HEK293T (cell line): ENCODE measurements at regions not wholly inside any gene's neighbourhood (a gene's known extent, or its start where the extent isn't known, plus 50 kb on each side); places are given as distances from the start of the nearest gene placed in this dataset.

Experiments used
- CTCF ChIA-PET: fragments of 350-600 bp; formaldehyde crosslinking; extraction: SDS; loops from one replicate; lab custom pipeline; 2021; ENCODE audit warnings: antibody characterized with exemption, inconsistent platforms; lab: Yijun Ruan, JAX
- POLR2A ChIA-PET: fragments of 350-600 bp; formaldehyde crosslinking; extraction: SDS; loops from one replicate; lab custom pipeline; 2020; ENCODE audit warnings: antibody characterized with exemption, inconsistent platforms; lab: Yijun Ruan, JAX
- DNase-seq: peaks from one replicate; pipeline ENCODE4 v3.0.0; 2012; ENCODE audit warnings: mixed read lengths; ENCODE audit errors: extremely low spot score
- ARNT ChIP-seq: fragments of 450-650 bp; IDR thresholded peaks from 2 replicates; pipeline ENCODE4 v1.6.1; 2017; ENCODE audit warnings: mild to moderate bottlenecking
- BHLHE40 ChIP-seq: fragments of 450-650 bp; IDR thresholded peaks from 2 replicates; pipeline ENCODE4 v1.6.1; 2016; ENCODE audit warnings: mild to moderate bottlenecking, moderate library complexity, borderline replicate concordance
- CTBP1 ChIP-seq: fragments of 450-650 bp; IDR thresholded peaks from 2 replicates; pipeline ENCODE4 v1.6.1; 2016; ENCODE audit warnings: borderline replicate concordance
- ELF4 ChIP-seq: fragments of 450-650 bp; IDR thresholded peaks from 2 replicates; pipeline ENCODE4 v1.6.1; 2017; ENCODE audit warnings: antibody characterized with exemption
- FOXA1 ChIP-seq: fragments of 450-650 bp; IDR thresholded peaks from 2 replicates; pipeline ENCODE4 v1.6.1; 2016; ENCODE audit warnings: mild to moderate bottlenecking
- FOXK2 ChIP-seq: fragments of 450-650 bp; IDR thresholded peaks from 2 replicates; pipeline ENCODE4 v1.6.1; 2016; ENCODE audit warnings: mild to moderate bottlenecking
- FOXM1 ChIP-seq: fragments of 450-650 bp; IDR thresholded peaks from 2 replicates; pipeline ENCODE4 v1.6.1; 2017; ENCODE audit warnings: mild to moderate bottlenecking, borderline replicate concordance
- HDGF ChIP-seq: fragments of 450-650 bp; IDR thresholded peaks from 2 replicates; pipeline ENCODE4 v1.6.1; 2017; ENCODE audit warnings: antibody characterized with exemption, borderline replicate concordance
- L3MBTL2 ChIP-seq: fragments of 450-650 bp; conservative IDR thresholded peaks from 2 replicates; pipeline ENCODE4 v1.6.1; 2016; ENCODE audit warnings: mild to moderate bottlenecking
- LEF1 ChIP-seq: fragments of 450-650 bp; IDR thresholded peaks from 2 replicates; pipeline ENCODE4 v1.6.1; 2017; ENCODE audit warnings: mild to moderate bottlenecking, borderline replicate concordance
- NFRKB ChIP-seq: fragments of 450-650 bp; IDR thresholded peaks from 2 replicates; pipeline ENCODE4 v1.6.1; 2016; ENCODE audit warnings: mild to moderate bottlenecking, moderate library complexity
- PKNOX1 ChIP-seq: fragments of 450-650 bp; IDR thresholded peaks from 2 replicates; pipeline ENCODE4 v1.6.1; 2016
- SP1 ChIP-seq: fragments of 450-650 bp; IDR thresholded peaks from 2 replicates; pipeline ENCODE4 v1.6.1; 2017
- SUZ12 ChIP-seq: fragments of 450-650 bp; IDR thresholded peaks from 2 replicates; pipeline ENCODE4 v1.6.1; 2016; ENCODE audit warnings: mild to moderate bottlenecking
- TARDBP ChIP-seq: fragments of 450-650 bp; IDR thresholded peaks from 2 replicates; pipeline ENCODE4 v1.6.1; 2016
- ZNF384 ChIP-seq: fragments of 450-650 bp; IDR thresholded peaks from 2 replicates; pipeline ENCODE4 v1.6.1; 2016

GRCh38 chr19:30183807-30184490 is 188.2 kb upstream of the ZNF536 start:
- ChIA-PET CTCF (no interaction called here), POLR2A (no interaction called here)
- DNase-seq = no peak
- TF ChIP-seq ZNF384 = peak; percentile 33; the same call in 1 of the 2 replicates
- no peak for TF ChIP-seq SUZ12

GRCh38 chr19:30202060-30202600 is 170.1 kb upstream of the ZNF536 start:
- no peak for DNase-seq
- TF ChIP-seq TARDBP (no peak), LEF1 (no peak), CTBP1 (no peak), L3MBTL2 (no peak), SP1 (no peak), ARNT (no peak), SUZ12 (no peak), FOXK2 (no peak), HDGF (no peak), BHLHE40 (no peak), PKNOX1 (no peak), ELF4 (no peak), ZNF384 (no peak), NFRKB (no peak), FOXA1 (no peak), FOXM1 (no peak)
- ChIA-PET POLR2A (no interaction called here), CTCF (interaction anchor here (0.5 to 0.7 kb wide), 2 partner anchors 15 to 22 kb away, joined by 3 to 10 read pairs; no protein-coding TSS in a partner anchor)

GRCh38 chr19:30204721-30205120 is 167.5 kb upstream of the ZNF536 start:
- no peak for TF ChIP-seq BHLHE40
- no peak for TF ChIP-seq FOXK2
- TF ChIP-seq LEF1 = no peak
- TF ChIP-seq CTBP1 = no peak
- no peak for TF ChIP-seq L3MBTL2
- no peak for DNase-seq
- ChIA-PET POLR2A (no interaction called here), CTCF (no interaction called here)

- no peak for DNase-seq
- TF ChIP-seq FOXA1 (no peak), LEF1 (no peak), FOXM1 (no peak), PKNOX1 (no peak), HDGF (no peak), ARNT (no peak), ELF4 (no peak)
- ChIA-PET POLR2A (no interaction called here), CTCF (no interaction called here)
Observed at GRCh38 chr19:30206187-30206586, 166.0 kb upstream of the ZNF536 start.

GRCh38 chr19:30207357-30207756 is 164.8 kb upstream of the ZNF536 start:
- ChIA-PET CTCF (no interaction called here), POLR2A (no interaction called here)
- no peak for DNase-seq
- no peak for TF ChIP-seq NFRKB
- no peak for TF ChIP-seq SP1
- no peak for TF ChIP-seq TARDBP
- no peak for TF ChIP-seq LEF1
- no peak for TF ChIP-seq ELF4
- no peak for TF ChIP-seq CTBP1
- no peak for TF ChIP-seq PKNOX1
- no peak for TF ChIP-seq HDGF
- TF ChIP-seq SUZ12 = no peak
- no peak for TF ChIP-seq FOXK2
- TF ChIP-seq FOXM1 = no peak
- TF ChIP-seq BHLHE40 = no peak
- TF ChIP-seq L3MBTL2 = no peak

- ChIA-PET POLR2A (no interaction called here), CTCF (no interaction called here)
- TF ChIP-seq PKNOX1 = no peak
- no peak for TF ChIP-seq ELF4
- TF ChIP-seq NFRKB = no peak
- TF ChIP-seq L3MBTL2 = no peak
- TF ChIP-seq FOXA1 = no peak
- TF ChIP-seq TARDBP = no peak
- TF ChIP-seq BHLHE40 = no peak
- no peak for TF ChIP-seq SUZ12
- no peak for TF ChIP-seq LEF1
- DNase-seq = no peak
Observed at GRCh38 chr19:30208436-30209060, 163.6 kb upstream of the ZNF536 start.
